ENCODE measurements at regions not wholly inside any gene's neighbourhood (a gene's known extent, or its start where the extent isn't known, plus 50 kb on each side); places are given as distances from the start of the nearest gene placed in this dataset.

GRCh38 chr15:91522605-91523332 is 330.7 kb upstream of the SLCO3A1 start:
- intact Hi-C loops (cut with DNase I), result no loop called here
- no peaks in the 10 kb centered on the region for H3K9me3 ChIP-seq
- no peaks in the 10 kb centered on the region for H3K36me3 ChIP-seq
- H3K4me1 ChIP-seq, result no peaks in the 10 kb centered on the region
- TF ChIP-seq POLR2A (IDR thresholded peaks at IDR 0.05), result no peak
- no peak for TF ChIP-seq CTCF (IDR thresholded peaks at IDR 0.05)
- no peak for TF ChIP-seq POLR2AphosphoS5 (IDR thresholded peaks at IDR 0.05; ENCODE audit: insufficient read depth in 1 of 2, low read depth in 1 of 2)
- H3K27me3 ChIP-seq, result no peaks in the 10 kb centered on the region
- DNase-seq (ENCODE audit: extremely low spot score in 2 of 2), result no peak
- no peak overlapping the region for H3K4me3 ChIP-seq
- H3K27ac ChIP-seq, result no peak overlapping the region

GRCh38 chr15:91523596-91523995 is 329.9 kb upstream of the SLCO3A1 start:
- no peak overlapping the region for H3K27ac ChIP-seq
- no peaks in the 10 kb centered on the region for H3K27me3 ChIP-seq
- no peaks in the 10 kb centered on the region for H3K9me3 ChIP-seq
- no peak overlapping the region for H3K4me3 ChIP-seq
- TF ChIP-seq CTCF (IDR thresholded peaks at IDR 0.05) (no peak), POLR2A (IDR thresholded peaks at IDR 0.05) (no peak), POLR2AphosphoS5 (IDR thresholded peaks at IDR 0.05; ENCODE audit: insufficient read depth in 1 of 2, low read depth in 1 of 2) (no peak)
- no peaks in the 10 kb centered on the region for H3K4me1 ChIP-seq
- no peak for DNase-seq (ENCODE audit: extremely low spot score in 2 of 2)
- intact Hi-C loops (cut with DNase I), result no loop called here
- no peaks in the 10 kb centered on the region for H3K36me3 ChIP-seq

GRCh38 chr15:91524534-91524933 is 329.0 kb upstream of the SLCO3A1 start:
- Histone ChIP-seq H3K36me3 (no peaks in the 10 kb centered on the region), H3K4me1 (no peaks in the 10 kb centered on the region), H3K27ac (no peak overlapping the region), H3K9me3 (no peaks in the 10 kb centered on the region), H3K27me3 (no peaks in the 10 kb centered on the region), H3K4me3 (no peak overlapping the region)
- DNase-seq (ENCODE audit: extremely low spot score in 2 of 2), result no peak
- TF ChIP-seq CTCF (IDR thresholded peaks at IDR 0.05), result no peak
- no peak for TF ChIP-seq POLR2A (IDR thresholded peaks at IDR 0.05)
- TF ChIP-seq POLR2AphosphoS5 (IDR thresholded peaks at IDR 0.05; ENCODE audit: insufficient read depth in 1 of 2, low read depth in 1 of 2), result no peak
- intact Hi-C loops (cut with DNase I), result no loop called here

DNA sequence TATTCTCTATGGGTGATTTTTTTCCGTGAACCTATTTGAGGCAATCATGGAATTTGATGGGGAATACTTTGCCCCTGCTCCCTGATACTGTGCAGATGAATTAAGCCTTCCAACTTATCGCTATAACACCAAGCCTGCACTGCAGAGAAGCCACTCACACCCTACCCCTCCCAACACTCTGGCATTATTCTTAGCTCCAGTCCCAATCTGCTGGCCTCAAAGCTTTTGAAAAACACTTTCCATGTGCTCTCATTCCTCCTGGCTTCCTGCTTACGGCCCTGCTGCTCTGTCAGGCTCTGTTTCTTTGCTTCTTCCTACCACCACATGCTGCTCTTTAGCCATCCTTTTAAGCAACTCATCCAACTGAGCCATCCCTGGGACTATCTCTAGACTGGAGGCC is 327.8 kb upstream of the SLCO3A1 start:
- intact Hi-C loops (cut with DNase I), result no loop called here
- H3K4me1 ChIP-seq, result no peaks in the 10 kb centered on the region
- no peaks in the 10 kb centered on the region for H3K36me3 ChIP-seq
- no peaks in the 10 kb centered on the region for H3K9me3 ChIP-seq
- H3K27me3 ChIP-seq, result no peaks in the 10 kb centered on the region
- TF ChIP-seq POLR2AphosphoS5 (IDR thresholded peaks at IDR 0.05; ENCODE audit: insufficient read depth in 1 of 2, low read depth in 1 of 2) (no peak), POLR2A (IDR thresholded peaks at IDR 0.05) (no peak), CTCF (IDR thresholded peaks at IDR 0.05) (no peak)
- no peak for DNase-seq (ENCODE audit: extremely low spot score in 2 of 2)
- no peak overlapping the region for H3K27ac ChIP-seq
- H3K4me3 ChIP-seq, result no peak overlapping the region

- Histone ChIP-seq H3K9me3 (no peaks in the 10 kb centered on the region), H3K4me3 (no peak overlapping the region), H3K27me3 (no peaks in the 10 kb centered on the region), H3K36me3 (no peaks in the 10 kb centered on the region), H3K27ac (no peak overlapping the region), H3K4me1 (no peaks in the 10 kb centered on the region)
- DNase-seq (ENCODE audit: extremely low spot score in 2 of 2), result no peak
- TF ChIP-seq POLR2AphosphoS5 (IDR thresholded peaks at IDR 0.05; ENCODE audit: insufficient read depth in 1 of 2, low read depth in 1 of 2) (no peak), CTCF (IDR thresholded peaks at IDR 0.05) (no peak), POLR2A (IDR thresholded peaks at IDR 0.05) (no peak)
- intact Hi-C loops (cut with DNase I), result no loop called here
These were observed 327.1 kb upstream of the SLCO3A1 start for GRCh38 chr15:91526424-91526823.
